ENCODE measurements at regions not wholly inside any gene's neighbourhood (a gene's known extent, or its start where the extent isn't known, plus 50 kb on each side); places are given as distances from the start of the nearest gene placed in this dataset.

- TF ChIP-seq POLR2A (IDR thresholded peaks at IDR 0.05) (no peak), CTCF (IDR thresholded peaks at IDR 0.05) (no peak)
Observed at GRCh38 chr9:86641970-86642369, 287.8 kb upstream of the TUT7 start.
